ENCODE measurements at regions not wholly inside any gene's neighbourhood (a gene's known extent, or its start where the extent isn't known, plus 50 kb on each side); places are given as distances from the start of the nearest gene placed in this dataset.
"Not testable (repeated sequence)": the region's sequence is repeated elsewhere in the genome, so short reads cannot be mapped to it uniquely, and the experiment has no call there.

- no peak for DNase-seq
Measured at GRCh38 chr7:50853311-50853710, 70.6 kb upstream of the GRB10 start.

GRCh38 chr7:50852901-50853300, 70.2 kb upstream of the GRB10 start:
- DNase-seq = no peak

- peak; percentile 18 for DNase-seq
Measured at GRCh38 chr7:50851891-50852290, 69.2 kb upstream of the GRB10 start.

GRCh38 chr7:50851451-50851850, 68.8 kb upstream of the GRB10 start:
- DNase-seq = no peak

GRCh38 chr7:50849991-50850390, 67.3 kb upstream of the GRB10 start:
- no peak for DNase-seq

- no peak for DNase-seq
Measured at GRCh38 chr7:50848203-50848602, 65.5 kb upstream of the GRB10 start.

- not testable (repeated sequence) for DNase-seq
Measured at GRCh38 chr7:50844861-50845260, 62.2 kb upstream of the GRB10 start.

DNA sequence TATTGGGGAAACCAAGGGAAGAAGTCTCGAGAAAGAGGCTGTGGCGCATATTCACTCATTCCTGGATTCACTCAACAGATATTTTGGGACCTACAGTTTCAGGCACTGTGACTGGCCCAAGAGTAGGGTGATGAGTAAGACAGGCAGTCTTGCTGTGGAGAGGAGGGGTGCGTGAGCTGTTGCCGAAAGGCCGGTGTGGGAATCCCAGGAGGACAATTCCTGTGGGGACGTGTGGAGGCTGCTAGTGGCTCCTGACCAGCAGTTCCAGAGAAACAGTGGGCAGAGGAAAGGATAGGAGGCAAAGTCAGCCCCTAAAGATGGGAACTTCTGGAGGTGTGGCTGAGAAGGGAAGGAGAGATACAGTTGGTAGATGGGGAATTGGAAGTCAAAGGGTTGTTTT, 59.3 kb upstream of the GRB10 start:
- no peak for DNase-seq

DNA sequence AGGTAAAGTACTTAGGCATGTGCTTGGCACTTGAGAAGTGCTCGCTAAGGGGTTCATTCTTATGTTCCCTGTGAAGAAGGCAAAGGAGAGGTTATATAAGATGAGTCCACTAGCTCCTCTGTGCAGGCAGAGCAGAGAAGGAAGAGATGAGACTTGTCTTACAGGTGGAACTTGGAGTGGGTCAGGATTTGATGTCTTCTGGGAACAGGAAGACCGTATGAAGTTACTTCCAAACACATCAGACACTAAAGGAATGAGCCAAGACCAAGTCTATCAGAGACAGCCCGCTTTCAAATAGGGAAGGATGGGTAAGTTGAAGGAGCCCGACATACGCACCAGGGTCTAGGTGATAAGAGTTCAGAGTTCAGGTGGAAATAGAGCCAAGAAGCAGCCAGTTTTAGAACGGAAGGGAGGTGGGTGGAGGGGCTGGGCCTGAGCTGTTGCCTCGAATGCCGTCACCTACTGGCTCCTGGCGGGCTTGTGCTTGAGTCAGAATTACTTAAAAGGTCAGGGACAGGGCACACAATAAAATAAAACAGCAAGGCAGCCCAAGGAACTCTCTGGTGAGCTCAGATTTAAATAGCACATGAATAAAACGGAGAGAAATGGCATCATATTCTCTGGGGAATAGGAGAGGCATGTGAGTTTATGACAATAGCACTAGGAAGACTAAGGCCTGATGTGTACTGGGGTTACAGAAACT, 56.1 kb upstream of the GRB10 start:
- no peak for DNase-seq

DNA sequence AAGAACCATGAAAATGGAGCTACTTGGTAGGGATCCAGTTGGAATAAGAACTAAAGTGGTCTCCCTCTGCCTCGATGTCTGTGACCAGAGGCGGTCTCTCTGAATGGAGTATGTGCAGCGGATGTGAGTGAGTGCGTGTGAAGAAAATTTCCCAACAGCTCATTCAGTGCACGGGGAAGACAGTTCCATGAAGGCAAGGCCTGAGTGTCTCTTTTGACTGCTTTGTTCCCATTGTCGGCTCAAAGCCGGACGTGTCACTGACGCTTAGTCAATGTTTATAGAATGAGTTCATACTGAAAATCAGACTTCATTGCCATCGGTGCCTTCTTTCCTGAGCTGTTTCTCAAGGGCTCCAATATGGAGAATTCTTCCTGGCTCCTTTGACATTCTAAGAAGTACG, 55.3 kb upstream of the GRB10 start:
- DNase-seq = no peak

DNA sequence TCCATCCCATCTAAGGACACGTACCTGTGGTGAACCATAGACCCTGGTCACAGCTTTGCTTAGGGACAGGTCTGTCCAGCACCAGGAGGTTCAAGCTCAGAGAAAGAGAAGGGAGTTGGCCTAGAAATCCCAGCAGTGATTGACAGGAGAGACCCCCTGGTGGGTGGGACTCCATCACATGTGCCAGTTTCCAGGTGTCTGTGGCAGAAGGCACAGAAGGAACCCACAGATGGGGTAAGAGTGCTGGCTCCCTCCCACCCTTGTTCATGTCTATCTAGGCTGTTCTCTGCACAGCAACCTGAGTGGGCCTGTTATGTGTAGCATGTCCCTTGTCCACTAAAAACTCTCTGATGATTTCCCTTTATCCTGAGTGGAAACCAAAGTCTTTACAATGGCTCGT, 54.0 kb upstream of the GRB10 start:
- no peak for DNase-seq

- no peak for DNase-seq
Measured at GRCh38 chr7:50835156-50835555, 52.5 kb upstream of the GRB10 start.

- no peak for DNase-seq
Measured at GRCh38 chr7:50834679-50835078, 52.0 kb upstream of the GRB10 start.

- DNase-seq = no peak
Measured at GRCh38 chr7:50834031-50834535, 51.4 kb upstream of the GRB10 start.

- DNase-seq = no peak
Measured at GRCh38 chr7:50832744-50833143, 50.0 kb upstream of the GRB10 start.

Measured in DMS153 (cell line).